ENCODE measurements at regions not wholly inside any gene's neighbourhood (a gene's known extent, or its start where the extent isn't known, plus 50 kb on each side); places are given as distances from the start of the nearest gene placed in this dataset.
"Not testable (repeated sequence)": the region's sequence is repeated elsewhere in the genome, so short reads cannot be mapped to it uniquely, and the experiment has no call there.

DNA sequence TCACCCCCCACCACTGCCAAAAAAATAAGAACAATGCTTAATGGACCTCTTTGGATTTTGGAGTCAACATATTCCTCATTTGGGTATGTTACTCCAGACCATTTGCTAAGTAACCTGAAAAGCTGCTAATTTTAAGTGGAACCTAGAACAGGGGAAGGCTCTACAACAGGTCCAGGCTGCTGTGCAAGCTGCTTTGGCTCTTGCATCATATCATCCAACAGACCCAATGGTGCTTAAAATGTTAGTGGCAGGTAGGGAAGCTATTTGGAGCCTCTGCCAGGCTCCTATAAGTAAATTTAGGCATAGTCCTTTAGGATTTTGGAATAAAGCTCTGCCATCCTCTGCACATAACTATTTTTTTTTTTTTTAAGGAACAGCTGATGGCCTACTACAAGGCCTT lies 132.2 kb upstream of the PMCH start:
- DNase-seq (ENCODE audit: low spot score in 2 of 2) = no peak
- Histone ChIP-seq H3K4me1 (no peaks in the 10 kb centered on the region), H3K27me3 (no peaks in the 10 kb centered on the region), H3K27ac (no peak overlapping the region), H3K9me3 (peaks cover 0 to 4% (median 0%) of the 10 kb centered on the region in 4 donors), H3K36me3 (no peaks in the 10 kb centered on the region), H3K4me3 (no peak overlapping the region)
- no peak for TF ChIP-seq EP300 (IDR thresholded peaks at IDR 0.05)
- TF ChIP-seq, protein P1, sequence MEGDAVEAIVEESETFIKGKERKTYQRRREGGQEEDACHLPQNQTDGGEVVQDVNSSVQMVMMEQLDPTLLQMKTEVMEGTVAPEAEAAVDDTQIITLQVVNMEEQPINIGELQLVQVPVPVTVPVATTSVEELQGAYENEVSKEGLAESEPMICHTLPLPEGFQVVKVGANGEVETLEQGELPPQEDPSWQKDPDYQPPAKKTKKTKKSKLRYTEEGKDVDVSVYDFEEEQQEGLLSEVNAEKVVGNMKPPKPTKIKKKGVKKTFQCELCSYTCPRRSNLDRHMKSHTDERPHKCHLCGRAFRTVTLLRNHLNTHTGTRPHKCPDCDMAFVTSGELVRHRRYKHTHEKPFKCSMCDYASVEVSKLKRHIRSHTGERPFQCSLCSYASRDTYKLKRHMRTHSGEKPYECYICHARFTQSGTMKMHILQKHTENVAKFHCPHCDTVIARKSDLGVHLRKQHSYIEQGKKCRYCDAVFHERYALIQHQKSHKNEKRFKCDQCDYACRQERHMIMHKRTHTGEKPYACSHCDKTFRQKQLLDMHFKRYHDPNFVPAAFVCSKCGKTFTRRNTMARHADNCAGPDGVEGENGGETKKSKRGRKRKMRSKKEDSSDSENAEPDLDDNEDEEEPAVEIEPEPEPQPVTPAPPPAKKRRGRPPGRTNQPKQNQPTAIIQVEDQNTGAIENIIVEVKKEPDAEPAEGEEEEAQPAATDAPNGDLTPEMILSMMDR (IDR thresholded peaks at IDR 0.05) = no peak
- TF ChIP-seq POLR2A (IDR thresholded peaks at IDR 0.05) = no peak

DNA sequence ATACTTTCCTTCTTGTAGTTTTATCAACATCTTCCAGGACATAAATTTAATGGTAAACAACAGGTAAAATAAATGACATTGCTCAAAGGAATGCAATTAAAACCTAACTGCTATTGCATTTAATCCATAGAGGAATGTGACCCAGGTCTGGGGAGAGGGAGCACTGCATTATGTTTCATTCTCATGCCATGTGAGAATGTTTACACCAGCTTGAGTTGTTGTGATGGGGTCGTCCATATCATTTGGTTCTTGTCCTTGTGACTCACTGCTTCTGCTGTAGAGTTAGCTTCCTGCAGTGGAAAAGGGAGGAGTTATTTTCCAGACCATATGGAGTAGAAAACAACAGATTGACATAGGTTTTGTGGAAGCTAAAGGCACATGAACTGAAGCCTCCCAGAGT lies 129.3 kb upstream of the PMCH start:
- Histone ChIP-seq H3K36me3 (no peaks in the 10 kb centered on the region), H3K4me1 (no peaks in the 10 kb centered on the region), H3K9me3 (no peaks in the 10 kb centered on the region), H3K27ac (no peak overlapping the region), H3K27me3 (no peaks in the 10 kb centered on the region), H3K4me3 (no peak overlapping the region)
- TF ChIP-seq EP300 (IDR thresholded peaks at IDR 0.05) (no peak), POLR2A (IDR thresholded peaks at IDR 0.05) (no peak)
- TF ChIP-seq, protein P1 (IDR thresholded peaks at IDR 0.05) = no peak
- WGBS, 2 donors = 45 to 48% methylated on average over 1 of the region's 1 CpG
- no peak for DNase-seq (ENCODE audit: low spot score in 2 of 2)

DNA sequence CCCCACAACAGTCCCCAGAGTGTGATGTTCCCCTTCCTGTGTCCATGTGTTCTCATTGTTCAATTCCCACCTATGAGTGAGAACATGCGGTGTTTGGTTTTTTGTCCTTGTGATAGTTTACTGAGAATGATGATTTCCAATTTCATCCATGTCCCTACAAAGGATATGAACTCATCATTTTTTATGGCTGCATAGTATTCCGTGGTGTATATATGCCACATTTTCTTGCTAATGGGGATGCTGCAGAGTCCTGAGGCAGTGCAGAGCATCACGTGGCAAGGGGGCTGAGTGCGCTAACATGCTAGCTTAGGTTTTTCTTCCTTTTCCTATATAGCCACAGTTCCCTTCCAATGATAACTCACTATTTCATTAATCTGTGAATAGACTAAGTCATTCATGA lies 127.5 kb upstream of the PMCH start:
- not testable (repeated sequence) for H3K4me1 ChIP-seq; DNase-seq (ENCODE audit: low spot score in 2 of 2); H3K36me3 ChIP-seq; H3K9me3 ChIP-seq; H3K27ac ChIP-seq; H3K27me3 ChIP-seq; H3K4me3 ChIP-seq
- WGBS, 2 donors = 94 to 96% methylated on average over 4 of the region's 4 CpGs

DNA sequence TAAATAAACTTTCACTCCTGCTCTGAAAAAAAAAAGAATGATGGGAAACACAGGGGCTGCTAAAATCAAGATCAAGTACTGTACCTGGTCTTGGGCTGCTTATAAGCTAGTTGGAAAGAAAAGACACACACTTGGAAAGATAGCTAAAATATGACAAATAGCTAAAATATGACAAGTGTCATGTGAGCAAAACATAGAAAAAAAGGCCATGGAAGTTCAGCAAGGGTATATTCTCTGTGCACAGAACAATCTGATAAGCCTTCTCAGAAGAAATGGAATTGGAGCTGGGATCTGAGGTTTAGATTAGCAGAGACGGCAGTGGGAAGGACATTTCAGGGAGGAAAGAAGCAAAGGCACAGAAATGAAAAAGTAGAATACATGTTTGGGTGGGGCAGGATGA lies 126.2 kb upstream of the PMCH start:
- Histone ChIP-seq H3K4me1 (no peaks in the 10 kb centered on the region), H3K9me3 (peaks cover 0 to 3% (median 0%) of the 10 kb centered on the region in 4 donors), H3K27me3 (no peaks in the 10 kb centered on the region), H3K4me3 (no peak overlapping the region), H3K27ac (no peak overlapping the region), H3K36me3 (no peaks in the 10 kb centered on the region)
- TF ChIP-seq, protein P1 (IDR thresholded peaks at IDR 0.05) = no peak
- TF ChIP-seq EP300 (IDR thresholded peaks at IDR 0.05) (no peak), POLR2A (IDR thresholded peaks at IDR 0.05) (no peak)
- 63 to 70% methylated on average over 1 of the region's 1 CpG for WGBS, 2 donors
- no peak for DNase-seq (ENCODE audit: low spot score in 2 of 2)

DNA sequence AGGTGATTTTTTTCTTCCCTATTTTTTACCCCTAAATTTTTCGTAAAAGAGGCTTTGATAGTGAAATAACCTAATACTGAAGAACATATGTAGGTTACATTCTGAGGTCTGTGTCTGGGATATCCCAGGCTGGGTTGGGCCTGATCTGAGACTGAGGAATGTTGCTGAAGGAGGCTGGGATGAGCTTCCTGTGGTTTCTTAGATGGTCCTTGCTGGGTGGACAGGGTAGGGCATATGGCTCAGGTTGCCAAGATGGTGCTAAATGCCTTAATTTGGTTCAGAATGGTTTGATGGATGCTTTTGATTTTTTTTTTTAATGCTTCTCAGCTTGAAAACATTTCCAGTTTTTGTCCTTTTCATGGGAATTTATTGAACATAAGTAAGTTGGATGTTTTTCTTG lies 124.6 kb upstream of the PMCH start:
- TF ChIP-seq, protein P1 (IDR thresholded peaks at IDR 0.05) = no peak
- TF ChIP-seq POLR2A (IDR thresholded peaks at IDR 0.05) (no peak), EP300 (IDR thresholded peaks at IDR 0.05) (no peak)
- H3K36me3 ChIP-seq = no peaks in the 10 kb centered on the region
- H3K27me3 ChIP-seq = no peaks in the 10 kb centered on the region
- no peak overlapping the region for H3K27ac ChIP-seq
- 87 to 92% methylated on average over 1 of the region's 1 CpG for WGBS, 2 donors
- H3K4me1 ChIP-seq = no peaks in the 10 kb centered on the region
- H3K4me3 ChIP-seq = no peak overlapping the region
- H3K9me3 ChIP-seq = peaks cover 0 to 3% (median 0%) of the 10 kb centered on the region in 4 donors
- no peak for DNase-seq (ENCODE audit: low spot score in 2 of 2)

Data from tibial nerve (tissue), 4 donors.